Gastrocnemius medialis (tissue), 4 donors: ENCODE measurements at regions not wholly inside any gene's neighbourhood (a gene's known extent, or its start where the extent isn't known, plus 50 kb on each side); places are given as distances from the start of the nearest gene placed in this dataset.

Source experiments
- POLR2A ChIP-seq, 2 donors: fragments of 450-650 bp; IDR thresholded peaks; one replicate each; pipeline ENCODE4 v1.6.1; 2017; ENCODE audit warnings: antibody characterized with exemption in 2 of 2, mild to moderate bottlenecking in 2 of 2, moderate library complexity in 2 of 2
- TF ChIP-seq, protein P1 (sequence below), 5 experiments: fragments of 450-650 bp in 3 of 5; fragments of 200-600 bp in 2 of 5; sonication (generic) in 2 of 5; IDR thresholded peaks in 4 of 5; conservative IDR thresholded peaks in 1 of 5; 1 replicate in 4 of 5; 2 replicates in 1 of 5; pipeline ENCODE4 v1.5.1; 2016 to 2019; ENCODE audit warnings: antibody characterized with exemption in 5 of 5, mild to moderate bottlenecking in 3 of 5, moderate library complexity in 3 of 5

DNA sequence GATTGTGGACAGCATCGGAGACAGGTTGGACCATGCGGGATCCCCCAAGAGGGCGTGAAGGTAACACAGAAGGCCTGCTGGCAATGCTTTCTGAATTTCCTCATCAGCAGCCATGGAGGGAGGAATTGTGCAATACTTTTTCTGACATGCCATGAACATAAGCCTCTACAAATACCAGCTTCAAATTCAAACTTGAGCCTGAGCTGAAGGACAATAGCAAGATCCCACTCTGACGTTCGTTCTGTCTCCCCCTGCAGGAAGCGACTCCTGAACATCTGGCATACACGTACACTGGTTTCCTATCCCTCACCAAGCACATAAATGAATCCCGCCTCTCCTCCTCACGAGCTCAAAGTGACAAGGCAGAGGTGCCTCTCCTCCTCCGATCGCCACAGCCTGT, 312.2 kb downstream of the BRD1 start:
- TF ChIP-seq, protein P1, sequence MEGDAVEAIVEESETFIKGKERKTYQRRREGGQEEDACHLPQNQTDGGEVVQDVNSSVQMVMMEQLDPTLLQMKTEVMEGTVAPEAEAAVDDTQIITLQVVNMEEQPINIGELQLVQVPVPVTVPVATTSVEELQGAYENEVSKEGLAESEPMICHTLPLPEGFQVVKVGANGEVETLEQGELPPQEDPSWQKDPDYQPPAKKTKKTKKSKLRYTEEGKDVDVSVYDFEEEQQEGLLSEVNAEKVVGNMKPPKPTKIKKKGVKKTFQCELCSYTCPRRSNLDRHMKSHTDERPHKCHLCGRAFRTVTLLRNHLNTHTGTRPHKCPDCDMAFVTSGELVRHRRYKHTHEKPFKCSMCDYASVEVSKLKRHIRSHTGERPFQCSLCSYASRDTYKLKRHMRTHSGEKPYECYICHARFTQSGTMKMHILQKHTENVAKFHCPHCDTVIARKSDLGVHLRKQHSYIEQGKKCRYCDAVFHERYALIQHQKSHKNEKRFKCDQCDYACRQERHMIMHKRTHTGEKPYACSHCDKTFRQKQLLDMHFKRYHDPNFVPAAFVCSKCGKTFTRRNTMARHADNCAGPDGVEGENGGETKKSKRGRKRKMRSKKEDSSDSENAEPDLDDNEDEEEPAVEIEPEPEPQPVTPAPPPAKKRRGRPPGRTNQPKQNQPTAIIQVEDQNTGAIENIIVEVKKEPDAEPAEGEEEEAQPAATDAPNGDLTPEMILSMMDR (IDR thresholded peaks at IDR 0.05 in 4 of 5, conservative IDR thresholded peaks at IDR 0.05 in 1 of 5), result no peak
- TF ChIP-seq POLR2A (IDR thresholded peaks at IDR 0.05), result no peak
